HG02571 (cell line): ENCODE measurements at regions not wholly inside any gene's neighbourhood (a gene's known extent, or its start where the extent isn't known, plus 50 kb on each side); places are given as distances from the start of the nearest gene placed in this dataset.
"Not testable (repeated sequence)": the region's sequence is repeated elsewhere in the genome, so short reads cannot be mapped to it uniquely, and the experiment has no call there.

Experiments
- ATAC-seq: cut with Tn5 transposase; IDR thresholded peaks from one replicate; pipeline ENCODE4 v1.9.1; 2021; ENCODE audit warnings: mild to moderate bottlenecking, moderate library complexity; ENCODE audit not compliant: unreplicated experiment

GRCh38 chr1:217921126-217921904, 290.2 kb downstream of the SPATA17 start:
- ATAC-seq = no peak

- no peak for ATAC-seq
Measured at GRCh38 chr1:217924924-217925323, 293.8 kb downstream of the SPATA17 start.

GRCh38 chr1:217929213-217929885, 298.2 kb downstream of the SPATA17 start:
- no peak for ATAC-seq

- no peak for ATAC-seq
Measured at GRCh38 chr1:217943361-217943760, 312.2 kb downstream of the SPATA17 start.

GRCh38 chr1:217944550-217944949, 313.4 kb downstream of the SPATA17 start:
- ATAC-seq = no peak

GRCh38 chr1:217946511-217946910, 315.4 kb downstream of the SPATA17 start:
- ATAC-seq = no peak

- ATAC-seq = no peak
Measured at GRCh38 chr1:217948741-217949140, 317.6 kb downstream of the SPATA17 start.

GRCh38 chr1:217953330-217953729, 322.2 kb downstream of the SPATA17 start:
- ATAC-seq = no peak

GRCh38 chr1:217953922-217954321, 322.8 kb downstream of the SPATA17 start:
- no peak for ATAC-seq

GRCh38 chr1:217955723-217956122, 324.6 kb downstream of the SPATA17 start:
- no peak for ATAC-seq

- ATAC-seq = no peak
Measured at GRCh38 chr1:217965156-217965786, 319.8 kb upstream of the RRP15 start.

GRCh38 chr1:217968085-217968484, 317.0 kb upstream of the RRP15 start:
- ATAC-seq = no peak

GRCh38 chr1:217969428-217969827, 315.7 kb upstream of the RRP15 start:
- ATAC-seq = no peak

- no peak for ATAC-seq
Measured at GRCh38 chr1:217977943-217978342, 307.1 kb upstream of the RRP15 start.

GRCh38 chr1:217981430-217981829, 303.7 kb upstream of the RRP15 start:
- ATAC-seq = no peak

GRCh38 chr1:217982331-217983050, 302.6 kb upstream of the RRP15 start:
- ATAC-seq = no peak

- no peak for ATAC-seq
Measured at GRCh38 chr1:217983051-217983375, 302.1 kb upstream of the RRP15 start.

GRCh38 chr1:217985641-217986040, 299.5 kb upstream of the RRP15 start:
- ATAC-seq = no peak

- ATAC-seq = no peak
Measured at GRCh38 chr1:217989510-217989909, 295.6 kb upstream of the RRP15 start.

- ATAC-seq = no peak
Measured at GRCh38 chr1:217993439-217993838, 291.7 kb upstream of the RRP15 start.

- ATAC-seq = not testable (repeated sequence)
Measured at GRCh38 chr1:218008296-218008695, 276.8 kb upstream of the RRP15 start.
